Dermis blood vessel endothelial cell (primary cell): ENCODE measurements at regions not wholly inside any gene's neighbourhood (a gene's known extent, or its start where the extent isn't known, plus 50 kb on each side); places are given as distances from the start of the nearest gene placed in this dataset.
"Not testable (repeated sequence)": the region's sequence is repeated elsewhere in the genome, so short reads cannot be mapped to it uniquely, and the experiment has no call there.

ENCODE experiments used
- DNase-seq: peaks from one replicate; pipeline ENCODE4 v3.0.0; 2010

DNA sequence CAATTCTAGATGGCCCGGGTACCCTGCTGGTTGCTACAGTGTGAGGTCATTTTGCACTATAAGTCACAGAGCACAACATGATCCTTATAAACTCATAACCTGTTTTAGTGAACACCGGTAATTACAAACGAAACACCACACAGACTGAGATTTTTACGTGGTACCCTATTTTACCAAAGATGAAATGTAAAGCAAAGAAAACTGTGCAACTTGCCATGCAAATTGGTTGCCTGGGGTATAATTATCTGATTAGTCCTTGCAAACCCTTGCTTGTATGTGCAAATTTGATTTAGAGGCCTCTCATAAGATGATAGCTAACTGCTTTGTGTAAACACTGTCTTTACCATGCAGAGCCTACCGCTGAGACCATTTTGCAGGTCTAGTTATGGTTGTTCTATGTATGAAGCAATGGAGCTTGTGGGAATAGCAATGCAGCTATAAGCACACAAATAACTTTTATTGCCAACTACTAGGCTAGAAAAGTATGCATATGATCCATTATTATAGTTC, 372.1 kb upstream of the FAR2 start:
- no peak for DNase-seq

- no peak for DNase-seq
Observed at GRCh38 chr12:28777603-28778365, 371.3 kb upstream of the FAR2 start.

- peak; percentile 15 for DNase-seq
Observed at GRCh38 chr12:28780096-28780495, 369.0 kb upstream of the FAR2 start.

- DNase-seq = no peak
Observed at GRCh38 chr12:28780960-28781359, 368.1 kb upstream of the FAR2 start.

GRCh38 chr12:28781671-28782652, 367.1 kb upstream of the FAR2 start:
- no peak for DNase-seq

DNA sequence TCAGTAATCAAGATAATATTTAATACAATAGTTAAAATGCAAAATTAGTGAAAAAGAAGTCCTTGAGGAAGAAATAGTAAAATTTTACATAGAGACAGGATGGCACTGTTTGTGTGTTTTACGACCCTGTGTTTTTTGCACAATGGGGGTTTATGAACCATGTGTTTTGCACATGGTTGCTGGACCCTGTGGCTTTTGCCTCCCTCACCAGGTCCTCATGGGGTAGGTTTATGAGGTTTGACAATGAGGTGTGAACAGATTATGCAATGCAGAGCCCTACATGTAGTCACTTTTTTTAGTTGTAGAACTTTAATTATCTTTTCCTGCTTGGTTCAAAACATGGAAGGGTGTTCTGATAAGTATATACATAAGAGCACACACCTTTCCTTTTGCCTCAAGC, 366.3 kb upstream of the FAR2 start:
- no peak for DNase-seq

GRCh38 chr12:28787151-28787550, 361.9 kb upstream of the FAR2 start:
- no peak for DNase-seq

DNA sequence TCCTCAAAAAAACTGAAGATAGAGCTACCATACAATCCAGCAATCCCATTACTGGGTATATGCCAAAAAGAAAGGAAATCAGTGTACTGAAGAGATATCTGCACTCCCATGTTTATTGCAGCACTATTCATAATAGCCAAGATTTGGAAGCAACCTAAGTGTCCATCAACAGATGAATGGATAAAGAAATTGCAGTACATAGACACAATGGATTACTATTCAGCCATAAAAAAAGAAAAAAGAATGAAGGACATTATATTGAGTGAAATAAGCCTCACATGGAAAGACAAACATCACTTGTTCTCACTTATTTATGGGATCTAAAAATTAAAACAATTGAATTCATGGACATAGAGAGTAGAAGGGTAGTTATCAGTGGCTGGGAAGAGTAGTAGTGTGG, 360.8 kb upstream of the FAR2 start:
- DNase-seq = not testable (repeated sequence)

DNA sequence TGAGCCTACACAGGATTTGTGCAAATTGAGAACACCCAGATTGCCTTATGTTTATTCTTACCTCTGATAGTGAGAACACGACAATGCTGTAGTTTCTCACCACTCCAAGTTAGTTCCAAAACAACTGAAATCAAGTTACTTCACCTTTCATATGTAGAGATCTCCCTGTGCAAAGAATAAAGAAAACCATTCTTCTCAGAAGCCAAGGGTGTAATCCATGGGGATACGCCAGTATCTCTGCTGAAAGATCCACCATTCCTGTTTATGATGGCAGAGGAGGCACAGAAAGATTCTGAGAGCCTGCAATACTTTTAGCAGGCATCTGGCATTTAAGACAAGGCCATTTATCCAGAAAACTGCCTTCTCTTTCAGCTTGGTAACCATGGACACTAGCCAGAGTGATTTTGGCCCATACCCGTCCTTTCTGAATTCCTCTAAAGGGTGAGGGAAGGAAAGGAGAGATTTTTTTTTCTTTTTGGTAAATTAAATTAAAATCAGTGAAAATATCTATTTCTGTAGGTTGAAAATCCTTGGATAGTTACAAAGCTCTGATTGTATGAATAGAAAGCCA, 355.4 kb upstream of the FAR2 start:
- DNase-seq = no peak

DNA sequence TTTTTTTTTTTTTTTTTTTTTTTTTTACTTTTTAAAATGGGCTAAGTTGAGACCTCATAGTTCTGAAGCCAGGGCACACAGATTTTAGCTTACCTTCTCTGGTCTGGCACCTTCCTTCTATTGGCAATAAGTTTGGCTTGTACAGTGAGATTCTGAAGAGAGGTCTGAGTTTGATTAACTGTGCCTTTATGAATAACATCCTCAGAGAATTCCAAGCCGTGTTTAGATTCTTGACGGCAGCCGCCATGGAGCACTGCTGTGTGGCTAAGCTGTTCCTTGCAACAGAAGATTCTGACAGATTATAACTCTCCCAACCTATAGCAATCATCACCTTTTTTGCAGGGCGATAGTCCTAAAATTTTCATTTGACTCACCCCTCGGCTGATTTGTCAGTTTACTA, 354.9 kb upstream of the FAR2 start:
- no peak for DNase-seq

GRCh38 chr12:28794786-28795185, 354.3 kb upstream of the FAR2 start:
- DNase-seq = no peak

DNA sequence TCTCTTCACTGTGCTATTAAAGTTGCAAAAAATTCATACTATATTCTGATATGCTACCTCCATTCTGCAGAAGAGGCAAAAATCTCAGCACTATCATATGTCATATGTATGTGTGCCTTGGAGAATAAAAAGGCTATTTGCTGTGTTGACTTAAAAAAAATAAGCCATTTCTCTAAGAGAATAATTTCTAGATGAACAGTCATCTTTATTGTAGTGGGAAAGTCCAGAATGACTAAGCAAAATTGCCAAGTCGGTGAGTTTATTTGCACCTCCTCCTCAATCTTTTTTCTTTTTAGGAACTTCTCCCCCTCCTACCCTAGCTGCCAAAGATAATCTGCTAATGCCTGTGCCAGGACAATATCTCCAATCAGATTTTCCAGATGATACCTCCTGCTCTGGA, 353.8 kb upstream of the FAR2 start:
- DNase-seq = no peak

GRCh38 chr12:28799348-28799747, 349.7 kb upstream of the FAR2 start:
- no peak for DNase-seq

DNA sequence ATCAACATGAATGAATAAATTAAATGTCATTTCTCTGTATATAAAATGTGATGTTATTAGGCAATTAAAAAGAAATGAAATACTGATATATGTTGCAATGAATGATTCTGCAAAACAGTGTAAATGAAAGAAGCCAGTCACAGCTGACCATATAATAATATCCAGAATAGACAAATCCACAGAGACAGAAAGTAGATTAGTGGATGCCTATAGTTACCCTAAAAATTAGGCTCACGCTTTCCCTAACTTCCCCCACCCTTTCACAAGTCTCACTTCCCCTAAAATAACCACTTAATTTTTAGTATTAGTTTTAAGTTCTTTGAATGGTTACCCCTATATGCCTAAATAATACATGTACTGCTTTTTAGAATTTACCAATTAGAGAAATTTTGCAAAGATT, 348.9 kb upstream of the FAR2 start:
- no peak for DNase-seq

GRCh38 chr12:28802706-28803438, 346.2 kb upstream of the FAR2 start:
- no peak for DNase-seq

- no peak for DNase-seq
Observed at GRCh38 chr12:28807535-28807934, 341.5 kb upstream of the FAR2 start.

GRCh38 chr12:28811457-28811856, 337.6 kb upstream of the FAR2 start:
- no peak for DNase-seq

GRCh38 chr12:28814246-28814645, 334.8 kb upstream of the FAR2 start:
- no peak for DNase-seq

GRCh38 chr12:28817524-28817923, 331.6 kb upstream of the FAR2 start:
- no peak for DNase-seq

DNA sequence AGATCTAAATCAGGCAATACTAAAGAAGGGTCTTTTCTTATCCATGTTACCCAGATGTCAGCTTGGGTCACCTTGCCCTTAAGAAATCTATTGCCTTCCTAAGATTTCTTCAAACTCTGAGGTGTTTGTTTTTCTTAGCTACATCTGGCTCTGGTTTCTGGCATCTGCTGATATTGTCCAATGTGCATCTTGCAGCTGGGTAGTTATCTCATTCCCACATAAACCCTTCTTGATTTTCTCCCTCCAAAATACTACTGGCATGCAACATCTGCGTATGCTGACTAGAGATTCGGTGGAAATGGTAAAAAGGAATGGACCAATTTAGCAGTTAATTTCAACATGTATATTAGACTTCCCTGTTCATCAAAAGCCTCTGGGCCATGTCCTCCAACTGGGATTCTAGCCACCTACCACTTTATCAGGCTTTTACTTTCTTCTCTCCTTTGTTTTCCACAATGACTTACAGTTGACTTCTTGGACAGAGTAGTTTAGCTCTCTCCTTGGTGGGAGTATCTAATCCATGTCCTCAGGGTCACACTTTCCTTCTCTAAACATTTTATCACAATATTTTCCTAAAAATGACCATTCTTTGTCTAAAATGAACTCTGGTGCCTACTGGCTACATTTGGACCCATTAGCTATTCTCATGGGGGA, 324.8 kb upstream of the FAR2 start:
- DNase-seq = no peak

DNA sequence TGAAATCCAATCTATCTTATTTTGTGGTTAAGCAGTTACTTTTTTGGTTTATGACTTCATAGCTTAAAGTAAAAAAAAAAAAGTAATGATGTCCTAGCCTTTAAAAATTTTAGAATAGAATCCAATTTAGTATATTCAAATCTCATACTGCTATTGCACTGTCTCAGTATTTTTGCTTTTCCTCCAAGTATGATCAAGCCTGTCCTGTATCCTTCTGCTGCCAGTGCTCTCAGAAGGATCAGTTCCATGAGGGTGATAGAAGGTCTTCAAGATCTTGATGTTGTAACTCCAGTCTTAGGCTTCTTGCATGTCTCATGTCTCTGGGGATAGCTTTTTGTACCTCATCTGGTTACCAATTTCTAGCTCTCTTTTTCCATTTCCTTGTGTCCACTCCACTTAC, 324.2 kb upstream of the FAR2 start:
- no peak for DNase-seq

DNA sequence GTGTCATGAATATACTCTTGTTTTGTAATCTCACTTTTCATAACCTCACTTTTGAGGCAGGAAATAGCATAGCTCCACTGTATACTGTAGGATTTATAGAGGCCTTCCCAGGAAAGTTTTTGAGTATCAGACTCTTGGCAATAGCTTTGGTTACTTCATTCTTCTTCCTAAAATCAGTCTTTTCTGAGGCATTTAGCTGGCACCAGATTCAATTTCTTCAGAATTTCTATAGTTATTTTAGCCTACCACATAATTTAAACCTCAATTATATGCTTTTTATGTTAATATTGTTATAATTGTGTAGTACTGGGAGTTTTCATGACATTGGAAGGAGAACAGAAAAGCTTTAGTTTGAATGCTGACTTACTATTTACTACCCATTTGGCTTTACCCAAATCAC, 322.3 kb upstream of the FAR2 start:
- no peak for DNase-seq
